OCI-LY7 (cell line): ENCODE measurements at regions not wholly inside any gene's neighbourhood (a gene's known extent, or its start where the extent isn't known, plus 50 kb on each side); places are given as distances from the start of the nearest gene placed in this dataset.

ENCODE experiments used
- BruUV-seq: library from RNA; stranded (reverse); fragments of 400-500 nt; replicated peaks from 2 replicates; lab custom pipeline; 2021; lab: Mats Ljungman, UMichigan
- CTCF ChIA-PET: fragments of 300-600 bp; sonication (Branson Sonifier 250); formaldehyde crosslinking; loops from one replicate; lab custom pipeline; 2022; ENCODE audit warnings: antibody characterized with exemption; ENCODE audit not compliant: unreplicated experiment; lab: Charles Lee
- POLR2A ChIA-PET: fragments of 300-600 bp; sonication (Branson Sonifier 250); formaldehyde crosslinking; loops from one replicate; lab custom pipeline; 2022; ENCODE audit warnings: antibody characterized with exemption; lab: Charles Lee
- DNase-seq: peaks from one replicate; pipeline ENCODE4 v3.0.0-alpha.2; 2015; ENCODE audit warnings: low spot score
- H2AFZ ChIP-seq: fragments of 200-600 bp; sonication (generic), shearing (Covaris generic); 2 replicates; pipeline ENCODE4 v1.6.1; 2014; ENCODE audit warnings: mild to moderate bottlenecking, antibody characterized with exemption, low read length, moderate library complexity
- H3K27ac ChIP-seq: fragments of 200-600 bp; sonication (generic); 2 replicates; pipeline ENCODE4 v1.5.1; 2014; ENCODE audit warnings: mixed run types, low read depth, mild to moderate bottlenecking, moderate library complexity, low read length, inconsistent platforms; ENCODE audit not compliant: poor library complexity, severe bottlenecking
- H3K36me3 ChIP-seq: fragments of 200-600 bp; sonication (generic); 2 replicates; pipeline ENCODE4 v1.6.1; 2014; ENCODE audit warnings: mild to moderate bottlenecking, antibody characterized with exemption, low read length, moderate library complexity, mixed read lengths; ENCODE audit not compliant: insufficient read depth
- H3K4me1 ChIP-seq: fragments of 200-600 bp; sonication (generic); 2 replicates; pipeline ENCODE4 v1.5.1; 2014; ENCODE audit warnings: mild to moderate bottlenecking, low read length; ENCODE audit not compliant: insufficient read depth, poor library complexity, severe bottlenecking
- H3K4me2 ChIP-seq: fragments of 200-600 bp; sonication (generic); 2 replicates; pipeline ENCODE4 v1.6.1; 2014; ENCODE audit warnings: mild to moderate bottlenecking, low read length
- H3K4me3 ChIP-seq: fragments of 200-600 bp; sonication (generic); 2 replicates; pipeline ENCODE4 v1.5.1; 2014; ENCODE audit warnings: mild to moderate bottlenecking, low read depth, low read length; ENCODE audit not compliant: poor library complexity, severe bottlenecking
- H3K79me2 ChIP-seq: fragments of 200-600 bp; sonication (generic); 2 replicates; pipeline ENCODE4 v1.6.1; 2016; ENCODE audit warnings: low read depth, mild to moderate bottlenecking, low read length, moderate library complexity, mixed read lengths; ENCODE audit not compliant: insufficient read depth
- H3K9me2 ChIP-seq: fragments of 200-600 bp; sonication (generic); 2 replicates; pipeline ENCODE4 v1.6.1; 2016; ENCODE audit warnings: mild to moderate bottlenecking, low read length, mixed read lengths; ENCODE audit not compliant: insufficient read depth
- H3K9me3 ChIP-seq: fragments of 200-600 bp; sonication (generic); 2 replicates; pipeline ENCODE4 v1.6.1; 2014; ENCODE audit warnings: mild to moderate bottlenecking, mixed run types, low read length, mixed read lengths
- H4K20me1 ChIP-seq: fragments of 200-600 bp; sonication (generic); 2 replicates; pipeline ENCODE4 v1.6.1; 2014; ENCODE audit warnings: mild to moderate bottlenecking, antibody characterized with exemption, low read length, moderate library complexity, mixed read lengths; ENCODE audit not compliant: insufficient read depth
- EZH2phosphoT487 ChIP-seq: fragments of 200-600 bp; sonication (generic); IDR thresholded peaks from 2 replicates; pipeline ENCODE4 v1.6.1; 2018; ENCODE audit warnings: low read depth, borderline replicate concordance, mild to moderate bottlenecking, mixed run types, antibody characterized with exemption, low read length, moderate library complexity, mixed read lengths
- intact Hi-C: fragments of 100-400 bp; cut with micrococcal nuclease; formaldehyde crosslinking; loops from one replicate; pipeline ENCODE4 v1.10.0; 2022; ENCODE audit not compliant: unreplicated experiment
- TF ChIP-seq, protein P1 (sequence below): fragments of 200-600 bp; sonication (generic); conservative IDR thresholded peaks from 2 replicates; pipeline ENCODE4 v1.5.1; 2014; ENCODE audit warnings: mild to moderate bottlenecking, antibody characterized with exemption, low read length, moderate library complexity, mixed read lengths

- no peak overlapping the region for H2AFZ ChIP-seq
- BruUV-seq: no TSS peak
- H3K4me2 ChIP-seq: no peak overlapping the region
- H3K79me2 ChIP-seq: no peaks in the 10 kb centered on the region
- H3K9me3 ChIP-seq: no peaks in the 10 kb centered on the region
- no peaks in the 10 kb centered on the region for H3K36me3 ChIP-seq
- no peak overlapping the region for H3K4me3 ChIP-seq
- no peak for TF ChIP-seq EZH2phosphoT487
- TF ChIP-seq, protein P1, sequence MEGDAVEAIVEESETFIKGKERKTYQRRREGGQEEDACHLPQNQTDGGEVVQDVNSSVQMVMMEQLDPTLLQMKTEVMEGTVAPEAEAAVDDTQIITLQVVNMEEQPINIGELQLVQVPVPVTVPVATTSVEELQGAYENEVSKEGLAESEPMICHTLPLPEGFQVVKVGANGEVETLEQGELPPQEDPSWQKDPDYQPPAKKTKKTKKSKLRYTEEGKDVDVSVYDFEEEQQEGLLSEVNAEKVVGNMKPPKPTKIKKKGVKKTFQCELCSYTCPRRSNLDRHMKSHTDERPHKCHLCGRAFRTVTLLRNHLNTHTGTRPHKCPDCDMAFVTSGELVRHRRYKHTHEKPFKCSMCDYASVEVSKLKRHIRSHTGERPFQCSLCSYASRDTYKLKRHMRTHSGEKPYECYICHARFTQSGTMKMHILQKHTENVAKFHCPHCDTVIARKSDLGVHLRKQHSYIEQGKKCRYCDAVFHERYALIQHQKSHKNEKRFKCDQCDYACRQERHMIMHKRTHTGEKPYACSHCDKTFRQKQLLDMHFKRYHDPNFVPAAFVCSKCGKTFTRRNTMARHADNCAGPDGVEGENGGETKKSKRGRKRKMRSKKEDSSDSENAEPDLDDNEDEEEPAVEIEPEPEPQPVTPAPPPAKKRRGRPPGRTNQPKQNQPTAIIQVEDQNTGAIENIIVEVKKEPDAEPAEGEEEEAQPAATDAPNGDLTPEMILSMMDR: no peak
- no peak overlapping the region for H3K27ac ChIP-seq
- no peak for DNase-seq
- ChIA-PET CTCF (no interaction called here), POLR2A (no interaction called here)
- intact Hi-C loops: no loop called here
- no peaks in the 10 kb centered on the region for H3K4me1 ChIP-seq
- no peaks in the 10 kb centered on the region for H3K9me2 ChIP-seq
- H4K20me1 ChIP-seq: no peaks in the 10 kb centered on the region
Measured at GRCh38 chr1:98386675-98387440, 274.7 kb upstream of the SNX7 start.

DNA sequence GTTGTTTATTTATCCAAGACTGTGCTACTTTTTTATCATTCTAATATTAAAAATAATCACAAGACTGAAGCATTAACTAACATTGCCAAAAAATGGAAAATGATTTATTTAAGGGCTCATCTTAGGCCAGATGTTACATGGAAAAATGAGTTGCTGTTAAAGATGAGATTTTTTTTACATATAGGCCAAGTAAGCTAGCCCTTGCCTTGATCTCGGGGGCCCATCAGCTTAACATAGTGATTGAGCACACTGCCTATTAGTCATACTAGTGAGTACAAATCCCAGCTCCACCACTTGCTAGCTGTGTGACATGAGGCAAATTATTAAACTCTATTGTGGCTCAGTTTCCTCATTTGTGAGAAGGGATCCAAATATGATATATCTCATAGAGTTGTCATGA, 275.9 kb upstream of the SNX7 start:
- intact Hi-C loops: no loop called here
- H2AFZ ChIP-seq: no peak overlapping the region
- CTCF ChIA-PET: no interaction called here

More for the DNA sequence above, 275.9 kb upstream of the SNX7 start:
- H3K4me2 ChIP-seq: no peak overlapping the region
- H3K9me2 ChIP-seq: no peaks in the 10 kb centered on the region
- no peaks in the 10 kb centered on the region for H3K79me2 ChIP-seq
- no peak overlapping the region for H3K27ac ChIP-seq
- no peaks in the 10 kb centered on the region for H3K4me1 ChIP-seq
- POLR2A ChIA-PET: no interaction called here
- no peaks in the 10 kb centered on the region for H3K9me3 ChIP-seq
- no TSS peak for BruUV-seq
- no peak for TF ChIP-seq EZH2phosphoT487
- TF ChIP-seq, protein P1: no peak
- H3K36me3 ChIP-seq: no peaks in the 10 kb centered on the region
- H4K20me1 ChIP-seq: no peaks in the 10 kb centered on the region
- no peak overlapping the region for H3K4me3 ChIP-seq
- no peak for DNase-seq
